ENCODE measurements at regions not wholly inside any gene's neighbourhood (a gene's known extent, or its start where the extent isn't known, plus 50 kb on each side); places are given as distances from the start of the nearest gene placed in this dataset.
"Not testable (repeated sequence)": the region's sequence is repeated elsewhere in the genome, so short reads cannot be mapped to it uniquely, and the experiment has no call there.

DNA sequence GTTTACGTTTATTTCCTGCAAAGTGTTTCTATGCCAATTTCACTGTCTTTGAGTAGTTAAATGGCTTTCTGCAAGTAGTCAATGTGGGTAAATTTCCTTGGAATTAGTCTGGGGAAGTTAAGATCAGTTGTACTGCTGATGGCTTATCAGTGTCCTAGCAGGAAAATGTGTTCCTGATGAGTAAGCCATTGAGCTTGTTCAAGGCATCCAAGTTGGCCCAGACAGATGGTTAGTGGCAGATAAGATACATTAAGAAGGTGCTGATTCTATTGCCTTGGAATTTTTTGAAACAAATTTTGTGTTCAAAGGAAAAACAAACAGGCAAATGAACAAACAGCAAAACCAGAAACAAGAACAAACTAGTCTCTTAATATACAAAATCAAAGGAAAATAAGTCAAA, 258.4 kb downstream of the MAP2K6 start:
- intact Hi-C loops (cut with DNase I): no loop called here
- TF ChIP-seq, protein P1, sequence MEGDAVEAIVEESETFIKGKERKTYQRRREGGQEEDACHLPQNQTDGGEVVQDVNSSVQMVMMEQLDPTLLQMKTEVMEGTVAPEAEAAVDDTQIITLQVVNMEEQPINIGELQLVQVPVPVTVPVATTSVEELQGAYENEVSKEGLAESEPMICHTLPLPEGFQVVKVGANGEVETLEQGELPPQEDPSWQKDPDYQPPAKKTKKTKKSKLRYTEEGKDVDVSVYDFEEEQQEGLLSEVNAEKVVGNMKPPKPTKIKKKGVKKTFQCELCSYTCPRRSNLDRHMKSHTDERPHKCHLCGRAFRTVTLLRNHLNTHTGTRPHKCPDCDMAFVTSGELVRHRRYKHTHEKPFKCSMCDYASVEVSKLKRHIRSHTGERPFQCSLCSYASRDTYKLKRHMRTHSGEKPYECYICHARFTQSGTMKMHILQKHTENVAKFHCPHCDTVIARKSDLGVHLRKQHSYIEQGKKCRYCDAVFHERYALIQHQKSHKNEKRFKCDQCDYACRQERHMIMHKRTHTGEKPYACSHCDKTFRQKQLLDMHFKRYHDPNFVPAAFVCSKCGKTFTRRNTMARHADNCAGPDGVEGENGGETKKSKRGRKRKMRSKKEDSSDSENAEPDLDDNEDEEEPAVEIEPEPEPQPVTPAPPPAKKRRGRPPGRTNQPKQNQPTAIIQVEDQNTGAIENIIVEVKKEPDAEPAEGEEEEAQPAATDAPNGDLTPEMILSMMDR (IDR thresholded peaks at IDR 0.05): no peak
- Histone ChIP-seq H3K27ac (no peak overlapping the region), H3K27me3 (ENCODE audit: low read depth) (no peaks in the 10 kb centered on the region), H3K36me3 (no peaks in the 10 kb centered on the region), H3K4me1 (no peaks in the 10 kb centered on the region), H3K9me3 (no peaks in the 10 kb centered on the region), H3K4me3 (no peak overlapping the region)
- DNase-seq (no peak), ATAC-seq (no peak)

DNA sequence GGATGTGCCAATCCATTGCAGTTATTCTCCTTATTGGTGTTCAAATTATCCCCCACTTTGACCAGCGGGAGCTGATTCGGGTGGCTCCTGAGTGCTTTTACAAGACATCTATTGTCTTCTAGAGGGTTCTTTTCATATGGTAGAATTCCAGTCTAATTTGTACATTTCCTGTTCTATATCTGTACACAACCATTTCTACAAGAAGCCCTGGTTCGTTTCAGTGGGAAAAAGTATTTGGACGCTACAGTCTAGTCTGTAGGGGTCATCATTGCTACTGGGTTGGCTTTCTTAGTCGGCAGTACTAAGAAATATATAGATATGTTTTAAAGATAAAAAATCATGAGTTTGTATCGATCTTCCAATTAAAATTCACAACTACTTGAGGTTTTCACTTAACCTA, 262.6 kb downstream of the MAP2K6 start:
- Histone ChIP-seq H3K4me1 (no peaks in the 10 kb centered on the region), H3K4me3 (no peak overlapping the region), H3K36me3 (no peaks in the 10 kb centered on the region), H3K9me3 (no peaks in the 10 kb centered on the region), H3K27me3 (ENCODE audit: low read depth) (no peaks in the 10 kb centered on the region), H3K27ac (no peak overlapping the region)
- intact Hi-C loops (cut with DNase I): no loop called here
- TF ChIP-seq, protein P1 (IDR thresholded peaks at IDR 0.05): no peak
- ATAC-seq: no peak
- no peak for DNase-seq

DNA sequence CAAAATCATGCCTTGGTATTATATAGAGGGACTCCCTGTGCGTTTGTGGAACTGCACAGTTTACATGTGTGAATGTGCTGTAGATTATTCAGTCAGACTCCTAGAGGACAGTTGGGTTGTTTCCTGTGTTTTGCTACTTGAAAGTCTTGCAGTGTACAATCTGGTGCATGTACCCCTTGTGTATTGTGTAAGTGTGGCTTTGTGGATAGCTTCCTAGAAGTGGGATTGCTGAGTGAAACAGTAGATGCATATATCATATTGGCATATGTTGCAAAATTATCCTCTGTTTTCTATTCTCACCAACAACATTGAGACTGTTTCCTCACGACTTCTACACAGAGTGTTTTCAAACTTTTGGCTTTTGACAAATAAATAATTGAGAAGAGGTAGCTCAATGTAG, 263.7 kb downstream of the MAP2K6 start:
- Histone ChIP-seq H3K4me1 (no peaks in the 10 kb centered on the region), H3K27ac (no peak overlapping the region), H3K36me3 (no peaks in the 10 kb centered on the region), H3K9me3 (no peaks in the 10 kb centered on the region), H3K4me3 (no peak overlapping the region), H3K27me3 (ENCODE audit: low read depth) (no peaks in the 10 kb centered on the region)
- ATAC-seq: no peak
- TF ChIP-seq, protein P1 (IDR thresholded peaks at IDR 0.05): no peak
- no peak for DNase-seq
- intact Hi-C loops (cut with DNase I): no loop called here

DNA sequence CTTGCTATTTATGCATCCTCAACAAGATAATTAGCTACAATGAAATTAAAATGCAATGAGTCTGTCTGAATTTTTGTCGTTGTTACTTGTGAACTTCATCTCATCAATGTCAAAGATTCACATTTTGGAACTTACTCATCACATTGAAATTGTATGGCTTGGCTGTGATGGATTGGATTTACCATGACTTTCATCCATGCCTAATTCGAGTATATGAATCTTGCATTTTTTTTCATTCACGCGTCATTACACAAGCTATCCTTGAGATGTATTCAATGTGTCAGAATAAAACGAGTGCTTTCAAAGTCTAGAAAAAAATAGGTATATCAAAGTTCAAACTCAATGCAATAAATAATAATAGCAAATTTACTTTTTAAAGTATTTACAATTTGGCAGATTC, 265.3 kb downstream of the MAP2K6 start:
- no peak for ATAC-seq
- intact Hi-C loops (cut with DNase I): no loop called here

DNA sequence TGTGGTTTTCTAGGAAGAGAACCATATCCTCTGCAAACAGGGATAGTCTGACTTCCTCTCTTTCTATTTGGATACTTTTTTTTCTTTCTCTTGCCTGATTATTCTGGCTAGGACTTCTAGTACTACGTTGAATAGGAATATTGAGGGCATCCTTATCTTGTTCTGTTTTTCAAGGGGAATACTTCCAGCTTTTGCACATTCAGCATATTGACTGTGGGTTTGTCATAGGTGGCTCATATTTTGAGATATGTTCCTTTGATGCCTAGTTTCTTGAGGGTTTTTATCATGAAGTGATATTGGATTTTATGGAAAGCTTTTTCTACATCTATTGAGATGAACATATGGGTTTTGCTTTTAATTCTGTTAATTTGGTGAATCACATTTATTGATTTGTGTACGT, 269.8 kb downstream of the MAP2K6 start:
- TF ChIP-seq, protein P1 (IDR thresholded peaks at IDR 0.05): no peak
- peaks cover 11% of the 10 kb centered on the region for H3K9me3 ChIP-seq
- H3K27me3 ChIP-seq (ENCODE audit: low read depth): no peaks in the 10 kb centered on the region
- H3K36me3 ChIP-seq: no peaks in the 10 kb centered on the region
- intact Hi-C loops (cut with DNase I): no loop called here
- no peak for ATAC-seq
- no peaks in the 10 kb centered on the region for H3K4me1 ChIP-seq
- no peak overlapping the region for H3K4me3 ChIP-seq
- no peak overlapping the region for H3K27ac ChIP-seq
- no peak for DNase-seq

More for the DNA sequence above, 265.3 kb downstream of the MAP2K6 start:
- Histone ChIP-seq H3K27ac (no peak overlapping the region), H3K9me3 (no peaks in the 10 kb centered on the region), H3K4me3 (no peak overlapping the region), H3K27me3 (ENCODE audit: low read depth) (no peaks in the 10 kb centered on the region), H3K36me3 (no peaks in the 10 kb centered on the region), H3K4me1 (no peaks in the 10 kb centered on the region)
- TF ChIP-seq, protein P1 (IDR thresholded peaks at IDR 0.05): no peak
- DNase-seq: no peak

DNA sequence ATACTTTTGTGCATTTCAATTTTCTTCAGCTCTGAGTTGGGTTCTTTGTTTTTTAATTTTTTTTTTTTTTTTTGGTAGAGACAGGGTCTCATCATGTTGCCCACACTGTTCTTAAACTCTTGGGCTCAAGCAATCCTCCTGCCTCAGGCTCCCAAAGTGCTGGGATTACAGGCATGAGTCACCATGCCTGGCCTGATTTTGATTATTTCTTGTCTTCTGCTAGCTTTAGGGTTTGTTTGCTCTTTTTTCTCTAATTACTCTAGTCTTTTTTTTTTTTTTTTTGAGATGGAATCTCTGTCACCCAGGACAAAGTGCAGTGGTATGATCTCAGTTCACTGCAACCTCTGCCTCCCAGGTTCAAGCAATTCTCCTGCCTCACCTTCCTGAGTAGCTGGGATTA, 270.7 kb downstream of the MAP2K6 start:
- H3K4me1 ChIP-seq; ATAC-seq; H3K36me3 ChIP-seq; H3K4me3 ChIP-seq; H3K27ac ChIP-seq; DNase-seq; intact Hi-C loops (cut with DNase I); H3K27me3 ChIP-seq (ENCODE audit: low read depth): not testable (repeated sequence)
- H3K9me3 ChIP-seq: peaks cover 11% of the 10 kb centered on the region

All from lower lobe of right lung (tissue), 2 donors.